ENCODE measurements at regions not wholly inside any gene's neighbourhood (a gene's known extent, or its start where the extent isn't known, plus 50 kb on each side); places are given as distances from the start of the nearest gene placed in this dataset.
"Not testable (repeated sequence)": the region's sequence is repeated elsewhere in the genome, so short reads cannot be mapped to it uniquely, and the experiment has no call there.

GRCh38 chr5:87535706-87536105, 123.0 kb upstream of the CCNH start:
- DNase-seq (ENCODE audit: low spot score) = no peak

GRCh38 chr5:87529486-87530076, 116.9 kb upstream of the CCNH start:
- no peak for DNase-seq (ENCODE audit: low spot score)

- DNase-seq (ENCODE audit: low spot score) = no peak
These were observed 113.4 kb upstream of the CCNH start for GRCh38 chr5:87526131-87526530.

- DNase-seq (ENCODE audit: low spot score) = no peak
These were observed 111.5 kb upstream of the CCNH start for GRCh38 chr5:87524217-87524616.

- not testable (repeated sequence) for DNase-seq (ENCODE audit: low spot score)
These were observed 99.0 kb upstream of the CCNH start for GRCh38 chr5:87511778-87512177.

- DNase-seq (ENCODE audit: low spot score) = no peak
These were observed 90.3 kb upstream of the CCNH start for GRCh38 chr5:87503004-87503403.

- DNase-seq (ENCODE audit: low spot score) = no peak
These were observed 87.0 kb upstream of the CCNH start for GRCh38 chr5:87499478-87500410.

Measured in cerebellar cortex (tissue), 1 donor.